GM23338 (cell line): ENCODE measurements at regions not wholly inside any gene's neighbourhood (a gene's known extent, or its start where the extent isn't known, plus 50 kb on each side); places are given as distances from the start of the nearest gene placed in this dataset.

Source experiments
- CREB1 ChIP-seq: fragments of 250-450 bp; sonication (Bioruptor Pico); IDR thresholded peaks from 2 replicates; pipeline ENCODE4 v1.5.0; 2020; ENCODE audit warnings: low read depth, mild to moderate bottlenecking, moderate library complexity
- JUNB ChIP-seq: IDR thresholded peaks from one replicate; pipeline ENCODE4 v1.6.1; 2016; ENCODE audit warnings: antibody characterized with exemption; ENCODE audit not compliant: unreplicated experiment
- STAT1 ChIP-seq: IDR thresholded peaks from one replicate; pipeline ENCODE4 v1.6.1; 2016; ENCODE audit warnings: antibody characterized with exemption; ENCODE audit not compliant: unreplicated experiment
- TF ChIP-seq, protein P1 (sequence below), 2 experiments: fragments of 200-600 bp in 1 of 2; sonication (generic) in 1 of 2; conservative IDR thresholded peaks; 2 replicates each; pipeline versions ENCODE4 v1.5.1 to v1.6.1; 2016 to 2017; ENCODE audit warnings: antibody characterized with exemption in 2 of 2, low read depth in 2 of 2, mild to moderate bottlenecking in 2 of 2, moderate library complexity in 1 of 2
- TF ChIP-seq, protein P2 (sequence below): IDR thresholded peaks from one replicate; pipeline ENCODE4 v1.6.1; 2018; ENCODE audit warnings: antibody characterized with exemption; ENCODE audit not compliant: unreplicated experiment

DNA sequence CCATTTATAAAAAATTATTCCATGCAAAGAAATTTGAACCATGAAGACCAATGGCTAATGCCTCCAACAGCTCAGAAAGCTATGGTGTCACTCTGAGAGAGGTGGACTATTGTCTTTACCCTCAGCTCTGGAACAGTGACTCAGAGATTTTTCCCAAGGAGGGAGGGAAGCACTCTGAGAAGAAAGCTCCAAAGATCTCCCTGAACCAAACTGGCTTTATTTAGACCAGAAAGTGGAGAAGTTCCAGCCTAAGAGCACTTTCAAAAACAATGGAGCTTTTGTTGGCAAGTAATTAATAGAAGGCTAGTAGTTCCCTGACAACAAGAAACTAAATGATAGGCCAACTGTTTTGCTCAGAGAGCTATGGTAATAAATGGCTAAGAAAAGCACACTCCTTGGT is 599.9 kb upstream of the MDGA2 start:
- TF ChIP-seq, protein P1, sequence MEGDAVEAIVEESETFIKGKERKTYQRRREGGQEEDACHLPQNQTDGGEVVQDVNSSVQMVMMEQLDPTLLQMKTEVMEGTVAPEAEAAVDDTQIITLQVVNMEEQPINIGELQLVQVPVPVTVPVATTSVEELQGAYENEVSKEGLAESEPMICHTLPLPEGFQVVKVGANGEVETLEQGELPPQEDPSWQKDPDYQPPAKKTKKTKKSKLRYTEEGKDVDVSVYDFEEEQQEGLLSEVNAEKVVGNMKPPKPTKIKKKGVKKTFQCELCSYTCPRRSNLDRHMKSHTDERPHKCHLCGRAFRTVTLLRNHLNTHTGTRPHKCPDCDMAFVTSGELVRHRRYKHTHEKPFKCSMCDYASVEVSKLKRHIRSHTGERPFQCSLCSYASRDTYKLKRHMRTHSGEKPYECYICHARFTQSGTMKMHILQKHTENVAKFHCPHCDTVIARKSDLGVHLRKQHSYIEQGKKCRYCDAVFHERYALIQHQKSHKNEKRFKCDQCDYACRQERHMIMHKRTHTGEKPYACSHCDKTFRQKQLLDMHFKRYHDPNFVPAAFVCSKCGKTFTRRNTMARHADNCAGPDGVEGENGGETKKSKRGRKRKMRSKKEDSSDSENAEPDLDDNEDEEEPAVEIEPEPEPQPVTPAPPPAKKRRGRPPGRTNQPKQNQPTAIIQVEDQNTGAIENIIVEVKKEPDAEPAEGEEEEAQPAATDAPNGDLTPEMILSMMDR (conservative IDR thresholded peaks at IDR 0.05; ENCODE audit: low read depth in 2 of 2) = no peak
- TF ChIP-seq CREB1 (CRISPR knock-in tag) (no peak), JUNB (no peak), STAT1 (no peak)
- TF ChIP-seq, protein P2, sequence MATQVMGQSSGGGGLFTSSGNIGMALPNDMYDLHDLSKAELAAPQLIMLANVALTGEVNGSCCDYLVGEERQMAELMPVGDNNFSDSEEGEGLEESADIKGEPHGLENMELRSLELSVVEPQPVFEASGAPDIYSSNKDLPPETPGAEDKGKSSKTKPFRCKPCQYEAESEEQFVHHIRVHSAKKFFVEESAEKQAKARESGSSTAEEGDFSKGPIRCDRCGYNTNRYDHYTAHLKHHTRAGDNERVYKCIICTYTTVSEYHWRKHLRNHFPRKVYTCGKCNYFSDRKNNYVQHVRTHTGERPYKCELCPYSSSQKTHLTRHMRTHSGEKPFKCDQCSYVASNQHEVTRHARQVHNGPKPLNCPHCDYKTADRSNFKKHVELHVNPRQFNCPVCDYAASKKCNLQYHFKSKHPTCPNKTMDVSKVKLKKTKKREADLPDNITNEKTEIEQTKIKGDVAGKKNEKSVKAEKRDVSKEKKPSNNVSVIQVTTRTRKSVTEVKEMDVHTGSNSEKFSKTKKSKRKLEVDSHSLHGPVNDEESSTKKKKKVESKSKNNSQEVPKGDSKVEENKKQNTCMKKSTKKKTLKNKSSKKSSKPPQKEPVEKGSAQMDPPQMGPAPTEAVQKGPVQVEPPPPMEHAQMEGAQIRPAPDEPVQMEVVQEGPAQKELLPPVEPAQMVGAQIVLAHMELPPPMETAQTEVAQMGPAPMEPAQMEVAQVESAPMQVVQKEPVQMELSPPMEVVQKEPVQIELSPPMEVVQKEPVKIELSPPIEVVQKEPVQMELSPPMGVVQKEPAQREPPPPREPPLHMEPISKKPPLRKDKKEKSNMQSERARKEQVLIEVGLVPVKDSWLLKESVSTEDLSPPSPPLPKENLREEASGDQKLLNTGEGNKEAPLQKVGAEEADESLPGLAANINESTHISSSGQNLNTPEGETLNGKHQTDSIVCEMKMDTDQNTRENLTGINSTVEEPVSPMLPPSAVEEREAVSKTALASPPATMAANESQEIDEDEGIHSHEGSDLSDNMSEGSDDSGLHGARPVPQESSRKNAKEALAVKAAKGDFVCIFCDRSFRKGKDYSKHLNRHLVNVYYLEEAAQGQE = no peak
